HL-60 (cell line): ENCODE measurements at regions not wholly inside any gene's neighbourhood (a gene's known extent, or its start where the extent isn't known, plus 50 kb on each side); places are given as distances from the start of the nearest gene placed in this dataset.

Experiments
- CTCF ChIP-seq: IDR thresholded peaks from one replicate; pipeline ENCODE4 v1.5.1; 2011; ENCODE audit warnings: low read length, control low read depth, inconsistent platforms; ENCODE audit not compliant: insufficient read depth
- GABPA ChIP-seq: IDR thresholded peaks from 2 replicates; pipeline ENCODE4 v1.6.1; 2012; ENCODE audit warnings: low read depth
- POLR2AphosphoS5 ChIP-seq: IDR thresholded peaks from 2 replicates; pipeline ENCODE4 v1.6.1; 2012; ENCODE audit warnings: low read depth

- TF ChIP-seq CTCF (no peak), GABPA (no peak), POLR2AphosphoS5 (no peak)
Measured at GRCh38 chr2:83953697-83954096, 505.4 kb downstream of the SUCLG1 start.
